Cardiac septum (tissue), 1 donor: ENCODE measurements at regions not wholly inside any gene's neighbourhood (a gene's known extent, or its start where the extent isn't known, plus 50 kb on each side); places are given as distances from the start of the nearest gene placed in this dataset.
A peak's percentile ranks its signal among the peaks of the same experiment; 100 is the strongest.

Experiments
- DNase-seq: peaks from one replicate; pipeline ENCODE4 v3.0.0-alpha.2; 2020; ENCODE audit warnings: low spot score
- intact Hi-C: fragments of 100-400 bp; cut with DNase I; formaldehyde crosslinking; loops from one replicate; pipeline ENCODE4 v1.14.0; 2022
- donor health status: DM: no; HTN: no; CAD: no.

- intact Hi-C loops: no loop called here
Observed at GRCh38 chr14:53571641-53572328, 384.8 kb downstream of the BMP4 start.

GRCh38 chr14:53570411-53571387, 385.9 kb downstream of the BMP4 start:
- no peak for DNase-seq
- intact Hi-C loops: no loop called here

More at GRCh38 chr14:53571641-53572328, 384.8 kb downstream of the BMP4 start:
- DNase-seq: no peak

DNA sequence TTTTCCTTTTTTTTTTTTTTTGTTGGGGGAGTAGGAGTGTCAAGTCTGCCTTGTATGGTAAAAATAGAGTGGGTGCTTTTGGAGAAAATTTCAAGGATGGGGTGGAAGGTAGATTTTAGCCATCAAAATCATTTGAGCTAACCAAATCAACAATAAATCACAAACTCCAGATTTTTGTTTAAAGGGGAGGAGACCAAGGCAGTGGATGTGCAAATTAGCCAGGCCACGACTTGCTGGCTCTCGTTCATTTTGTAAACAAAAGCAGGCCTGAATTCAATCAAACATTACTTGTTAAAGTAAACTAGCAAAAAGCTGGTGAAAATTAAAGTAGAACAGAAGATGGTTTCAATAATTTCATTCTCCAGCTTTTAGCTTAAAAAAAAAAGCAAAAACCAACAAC, 387.2 kb downstream of the BMP4 start:
- no peak for DNase-seq
- intact Hi-C loops: no loop called here

DNA sequence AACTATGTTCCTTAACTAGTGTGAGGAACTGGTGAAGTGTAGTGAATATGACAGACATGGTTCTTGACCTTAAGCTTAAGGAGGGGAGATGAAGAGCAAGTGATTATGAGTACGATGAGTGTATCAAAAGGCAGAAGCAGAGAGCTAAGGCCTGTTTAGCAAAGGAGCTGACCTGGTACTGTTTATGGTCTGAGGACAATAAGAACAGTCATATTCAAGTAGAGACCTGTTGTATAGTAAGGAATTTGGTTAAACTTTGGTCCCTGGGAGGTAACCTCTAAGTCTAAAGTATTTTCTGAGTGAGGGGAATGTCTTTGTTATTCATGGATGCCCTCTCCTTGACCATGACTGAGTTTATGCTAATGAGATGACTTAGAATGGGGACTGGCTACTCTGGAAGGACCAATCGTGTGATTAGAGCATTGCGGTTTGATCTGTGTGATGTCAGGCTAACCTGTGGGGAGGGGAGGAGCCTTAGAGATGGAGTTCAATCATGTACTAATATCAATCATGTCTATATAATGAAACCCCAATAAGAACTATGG, 389.3 kb downstream of the BMP4 start:
- intact Hi-C loops: no loop called here

GRCh38 chr14:53564870-53565269, 391.8 kb downstream of the BMP4 start:
- no peak for DNase-seq
- intact Hi-C loops: no loop called here

More for the DNA sequence above, 389.3 kb downstream of the BMP4 start:
- DNase-seq: no peak

GRCh38 chr14:53563628-53564027, 393.0 kb downstream of the BMP4 start:
- intact Hi-C loops: no loop called here

DNA sequence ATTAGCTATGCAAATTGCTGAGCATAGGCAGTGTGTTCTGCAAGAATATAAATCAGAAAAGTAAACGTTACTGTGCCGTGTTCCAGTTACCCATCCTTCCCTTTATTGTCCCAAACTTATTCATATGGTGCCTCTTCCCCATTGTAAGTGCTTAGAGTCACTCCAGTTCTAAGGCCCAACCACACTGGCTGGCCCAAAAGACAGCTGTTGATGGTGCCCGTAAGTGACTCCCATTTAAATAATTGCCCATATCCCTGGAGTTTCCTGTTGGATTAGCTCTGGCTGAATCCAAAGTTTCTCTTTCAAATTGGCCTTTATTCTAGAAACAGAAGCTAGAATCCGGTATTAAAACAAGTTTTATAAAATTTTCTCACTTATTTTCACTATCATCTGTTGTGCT, 400.1 kb upstream of the DDHD1 start:
- intact Hi-C loops: no loop called here
- no peak for DNase-seq

More at GRCh38 chr14:53563628-53564027, 393.0 kb downstream of the BMP4 start:
- no peak for DNase-seq

DNA sequence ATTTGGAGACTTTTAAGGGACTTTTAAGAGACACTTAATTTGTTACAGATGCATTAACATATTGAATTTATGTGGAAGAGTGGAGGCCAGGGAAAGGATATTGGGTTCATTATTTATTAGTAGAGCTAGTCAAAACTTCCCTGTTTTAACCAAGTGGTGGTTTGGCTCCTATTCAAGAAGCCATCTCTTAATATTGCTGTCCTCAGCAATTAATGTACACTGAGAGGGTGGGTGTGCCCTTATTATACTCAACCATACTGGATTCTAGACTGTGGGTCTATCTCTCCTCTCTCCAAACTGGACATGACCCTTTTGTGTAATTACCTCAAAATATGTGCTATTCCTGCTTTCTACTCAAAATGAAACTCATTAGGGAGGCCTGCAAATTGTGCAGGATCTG, 398.7 kb upstream of the DDHD1 start:
- intact Hi-C loops: no loop called here
- DNase-seq: no peak

DNA sequence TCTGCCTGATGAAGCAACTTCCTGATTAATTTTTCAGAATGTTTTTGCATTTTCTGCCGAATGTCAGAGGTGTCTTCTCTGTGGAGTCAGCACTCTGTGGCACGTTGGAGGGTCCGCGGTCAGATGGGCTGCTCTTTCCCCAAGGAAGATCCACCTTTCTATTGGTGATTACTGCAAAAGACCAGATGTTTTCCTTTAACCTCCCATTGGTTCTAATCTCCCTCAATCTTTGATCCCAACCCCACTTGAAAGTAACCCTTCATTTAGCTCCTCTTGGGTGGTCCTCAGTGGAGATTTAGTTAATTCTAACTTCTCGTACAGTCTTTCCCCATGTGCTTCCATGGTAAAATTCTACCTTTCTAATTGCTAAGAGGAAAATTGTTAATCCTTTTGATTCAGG, 397.7 kb upstream of the DDHD1 start:
- intact Hi-C loops: no loop called here
- DNase-seq: no peak

- DNase-seq: no peak
- intact Hi-C loops: no loop called here
Observed at GRCh38 chr14:53549956-53550355, 396.8 kb upstream of the DDHD1 start.

DNA sequence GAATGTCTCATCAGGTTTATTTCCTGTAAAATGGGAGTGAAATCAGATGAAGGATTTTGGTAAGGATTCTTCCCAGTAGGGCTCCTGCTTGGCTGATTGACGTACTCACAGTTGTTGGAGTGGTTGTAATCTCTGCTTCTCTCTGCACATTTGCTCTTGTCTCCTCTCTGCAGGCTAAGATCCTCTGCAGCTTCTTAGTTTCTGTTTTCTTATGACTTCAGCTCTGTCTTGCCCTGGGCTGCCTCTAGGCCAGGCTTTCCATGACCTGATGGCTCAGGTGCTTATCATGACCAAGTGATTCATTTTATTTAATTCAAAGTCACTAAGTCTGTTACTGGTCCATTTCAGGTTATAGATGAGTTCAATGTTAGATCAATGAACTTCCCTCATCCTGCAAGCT, 394.5 kb upstream of the DDHD1 start:
- intact Hi-C loops: no loop called here
- no peak for DNase-seq

DNA sequence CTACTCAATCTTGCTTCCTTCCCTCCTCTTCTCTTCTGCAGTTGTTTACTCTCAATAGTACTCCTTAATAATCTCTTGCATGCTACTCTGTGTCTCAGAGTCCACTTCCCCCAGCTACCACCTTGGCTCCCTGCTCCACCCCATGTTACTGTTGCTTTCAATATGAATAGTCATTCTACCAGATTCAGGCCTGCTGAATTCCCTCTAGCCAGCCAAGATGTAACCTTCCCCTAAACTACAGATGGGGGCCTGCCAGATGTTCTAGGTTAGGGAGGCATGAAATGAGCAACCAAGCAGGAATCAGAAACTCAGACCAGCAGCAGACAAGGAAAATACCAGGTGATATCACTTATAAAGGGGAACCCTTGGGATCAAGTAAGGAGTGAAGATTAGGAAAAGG, 392.1 kb upstream of the DDHD1 start:
- DNase-seq: no peak
- intact Hi-C loops: no loop called here

GRCh38 chr14:53542732-53543131, 389.6 kb upstream of the DDHD1 start:
- DNase-seq: no peak
- intact Hi-C loops: loop anchor here (5.0 kb wide), 2 partner anchors 630 to 790 kb away; no protein-coding TSS in a partner anchor

GRCh38 chr14:53541411-53541810, 388.3 kb upstream of the DDHD1 start:
- DNase-seq: no peak
- intact Hi-C loops: loop anchor here (5.0 kb wide), 2 partner anchors 631 to 791 kb away; no protein-coding TSS in a partner anchor

DNA sequence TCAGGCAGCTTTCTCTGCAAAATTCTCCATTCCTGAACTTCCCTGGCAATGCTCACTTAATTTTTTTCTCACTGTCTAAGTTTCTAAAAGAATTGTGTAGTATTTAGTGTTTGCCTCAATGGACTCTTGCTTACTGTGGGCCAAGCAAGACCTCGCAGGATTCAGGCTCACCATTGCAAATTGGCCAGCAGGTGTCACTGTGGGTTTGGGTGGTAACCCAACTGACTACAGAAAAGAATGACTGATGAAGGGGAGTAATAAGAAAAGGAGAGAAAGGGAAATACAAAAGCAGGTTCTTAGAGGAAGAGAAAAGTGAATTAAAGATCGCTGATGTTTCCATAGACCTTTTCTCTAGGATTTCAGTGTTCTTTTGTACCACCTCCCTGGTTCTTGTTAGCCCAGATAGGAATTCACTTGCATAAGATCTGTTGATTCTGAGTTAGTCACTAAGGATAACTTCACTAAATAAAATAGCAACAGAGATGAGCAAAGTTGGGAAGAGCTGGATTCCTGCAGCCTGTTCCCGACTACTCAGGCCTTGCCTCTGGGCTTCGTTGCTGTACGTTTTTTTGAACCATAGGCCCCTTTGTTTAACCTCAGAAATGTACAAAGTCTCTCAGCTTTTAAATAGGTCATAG, 386.5 kb upstream of the DDHD1 start:
- peak; percentile 78 for DNase-seq

DNA sequence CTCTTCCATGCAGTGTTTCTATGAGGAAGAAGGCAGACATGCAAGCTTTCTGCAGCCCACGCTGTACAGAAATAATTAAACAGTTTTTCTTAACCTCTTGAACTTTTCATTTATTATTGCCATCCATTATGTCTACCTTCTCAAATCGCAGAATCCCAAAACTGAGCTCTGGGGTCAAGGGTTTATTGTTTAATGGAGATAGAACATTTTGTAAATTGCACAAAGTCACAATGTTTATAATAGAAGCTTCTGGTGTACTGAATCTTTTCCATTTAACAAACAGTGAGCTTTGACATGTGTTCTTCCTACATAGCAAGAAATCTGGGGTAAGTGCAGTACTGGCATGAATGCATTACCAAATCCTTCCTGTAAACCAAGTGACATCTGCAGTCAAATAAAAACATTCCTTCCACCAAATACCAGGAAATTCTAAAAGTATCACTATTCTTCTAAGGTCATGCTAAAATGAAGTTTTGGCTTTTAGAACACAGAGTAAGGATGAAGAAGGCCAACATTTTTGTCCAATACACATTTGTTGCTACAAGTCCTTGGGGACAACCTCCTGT, 385.3 kb upstream of the DDHD1 start:
- intact Hi-C loops: loop anchor here (10.0 kb wide), 2 partner anchors 416 to 486 kb away; partner anchors contain the start of gene BMP4
- DNase-seq: no peak

More for the DNA sequence above, 386.5 kb upstream of the DDHD1 start:
- intact Hi-C loops: loop anchor here (5.0 to 10.0 kb wide), 4 partner anchors 415 to 793 kb away; partner anchors contain the start of gene BMP4

- intact Hi-C loops: loop anchor here (10.0 kb wide), 2 partner anchors 417 to 487 kb away; partner anchors contain the start of gene BMP4
Observed at GRCh38 chr14:53537422-53538315, 384.5 kb upstream of the DDHD1 start.

DNA sequence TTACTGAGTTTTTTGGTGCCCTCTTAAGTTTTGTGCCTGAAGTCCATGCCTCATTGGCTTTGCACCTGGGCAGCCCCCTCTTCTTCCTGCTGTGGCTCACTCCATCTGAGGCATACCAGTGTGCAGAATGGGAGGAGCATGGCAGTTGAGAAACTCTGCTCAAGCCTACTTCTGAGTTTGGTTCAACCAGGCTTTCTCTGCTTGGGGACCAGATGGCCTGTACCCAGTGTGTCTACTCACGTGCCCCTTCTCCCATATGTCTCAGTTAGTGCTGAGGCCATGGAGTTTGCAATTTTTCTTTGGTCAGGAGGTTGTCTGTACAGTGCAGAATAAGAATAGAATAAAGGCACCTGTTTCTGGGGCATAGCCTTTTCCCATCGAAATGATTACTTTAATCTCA, 383.3 kb upstream of the DDHD1 start:
- intact Hi-C loops: loop anchor here (10.0 kb wide), 2 partner anchors 418 to 488 kb away; partner anchors contain the start of gene BMP4
- DNase-seq: no peak

More at GRCh38 chr14:53537422-53538315, 384.5 kb upstream of the DDHD1 start:
- no peak for DNase-seq
